HepG2 (cell line): ENCODE measurements at regions not wholly inside any gene's neighbourhood (a gene's known extent, or its start where the extent isn't known, plus 50 kb on each side); places are given as distances from the start of the nearest gene placed in this dataset.

Source experiments
- ATAC-seq: fragments of 200-7000 bp; cut with Tn5 transposase; 3 replicates; pipeline ENCODE4 v1.9.1; 2020; ENCODE audit warnings: mild to moderate bottlenecking, moderate library complexity
- BruUV-seq: library from RNA; stranded (reverse); fragments of 400-500 nt; replicated peaks from 2 replicates; lab custom pipeline; 2021; lab: Mats Ljungman, UMichigan
- CTCF ChIA-PET: fragments of 300-600 bp; formaldehyde crosslinking; extraction: SDS; loops from one replicate; lab custom pipeline; 2021; ENCODE audit warnings: low total read pairs, inconsistent platforms, low intra/inter-chr PET ratio; lab: Yijun Ruan, JAX
- POLR2A ChIA-PET: fragments of 350-600 bp; sonication (Branson Sonifier 250); formaldehyde crosslinking; loops from one replicate; lab custom pipeline; 2020; ENCODE audit warnings: antibody characterized with exemption, inconsistent platforms; lab: Yijun Ruan, JAX
- DNase-seq: peaks from one replicate; pipeline ENCODE4 v3.0.0-alpha.2; 2015; ENCODE audit warnings: low spot score
- FAIRE-seq: peaks from 3 replicates; lab custom pipeline; 2011; peaks lifted over from hg19 to GRCh38; lab: Jason Lieb, UNC
- H2AFZ ChIP-seq: one replicate; pipeline ENCODE4 v1.6.1; 2011; ENCODE audit warnings: low read length, inconsistent platforms
- H3K27ac ChIP-seq: fragments of 300-600 bp; 3 replicates; pipeline ENCODE4 v1.8.0; 2011; ENCODE audit warnings: mixed run types, mild to moderate bottlenecking, mixed read lengths, low read length, inconsistent platforms; ENCODE audit not compliant: insufficient read depth; ENCODE audit errors: extremely low read length
- H3K27me3 ChIP-seq, 2 experiments: fragments of 200-600 bp in 1 of 2; 2 replicates in 1 of 2; 3 replicates in 1 of 2; pipeline versions ENCODE4 v1.6.0 to v1.8.0; 2011; ENCODE audit warnings: low read length in 2 of 2, mild to moderate bottlenecking in 2 of 2, moderate library complexity in 2 of 2, inconsistent platforms in 1 of 2; ENCODE audit not compliant: insufficient read depth in 2 of 2, control insufficient read depth in 1 of 2
- H3K36me3 ChIP-seq, 2 experiments: fragments of 200-600 bp in 1 of 2; replicated peaks in 1 of 2; 2 replicates in 1 of 2; 3 replicates in 1 of 2; pipeline versions ENCODE4 v1.5.1 to v1.8.0; 2011; ENCODE audit warnings: low read length in 2 of 2, inconsistent platforms in 1 of 2; ENCODE audit not compliant: insufficient read depth in 2 of 2, control insufficient read depth in 1 of 2
- H3K4me1 ChIP-seq: 2 replicates; pipeline ENCODE4 v1.5.1; 2012; ENCODE audit warnings: low read length, inconsistent platforms; ENCODE audit not compliant: insufficient read depth
- H3K4me2 ChIP-seq: 2 replicates; pipeline ENCODE4 v1.6.0; 2011; ENCODE audit warnings: low read depth, low read length, inconsistent platforms
- H3K4me3 ChIP-seq, 3 experiments: fragments of 200-600 bp in 1 of 3; sonication (generic), shearing (Covaris generic) in 1 of 3; replicated peaks in 1 of 3; 2 replicates each; pipeline ENCODE4 v1.5.1; 2011 to 2016; ENCODE audit warnings: low read length in 3 of 3, inconsistent platforms in 2 of 3, low read depth in 2 of 3, mild to moderate bottlenecking in 2 of 3, control low read depth in 1 of 3, mixed read lengths in 1 of 3; ENCODE audit not compliant: insufficient read depth in 1 of 3
- H3K79me2 ChIP-seq: one replicate; pipeline ENCODE4 v1.6.1; 2011; ENCODE audit warnings: low read length, inconsistent platforms; ENCODE audit not compliant: insufficient read depth
- H3K9ac ChIP-seq: 2 replicates; pipeline ENCODE4 v1.6.0; 2011; ENCODE audit warnings: mild to moderate bottlenecking, low read depth, low read length, inconsistent platforms; ENCODE audit not compliant: insufficient read depth
- H3K9me3 ChIP-seq: 2 replicates; pipeline ENCODE4 v1.5.1; 2012; ENCODE audit warnings: mild to moderate bottlenecking, low read length
- H4K20me1 ChIP-seq: 2 replicates; pipeline ENCODE4 v1.6.0; 2011; ENCODE audit warnings: inconsistent platforms, mild to moderate bottlenecking, low read length, moderate library complexity; ENCODE audit not compliant: insufficient read depth
- GFI1 ChIP-seq: sonication (generic); formaldehyde crosslinking; IDR thresholded peaks from 2 replicates; pipeline ENCODE4 v1.5.0; 2020; ENCODE audit warnings: missing genetic modification reagents, mild to moderate bottlenecking, borderline replicate concordance
- GZF1 ChIP-seq: sonication (generic); formaldehyde crosslinking; IDR thresholded peaks from 2 replicates; pipeline ENCODE4 v1.5.1; 2020; ENCODE audit warnings: mild to moderate bottlenecking, missing genetic modification reagents
- MBNL3 ChIP-seq: fragments of 250-450 bp; sonication (Bioruptor Pico); conservative IDR thresholded peaks from 2 replicates; pipeline ENCODE4 v1.8.0; 2022; ENCODE audit warnings: mild to moderate bottlenecking, inconsistent platforms
- PBX3 ChIP-seq: sonication (generic); formaldehyde crosslinking; IDR thresholded peaks from 2 replicates; pipeline ENCODE4 v1.8.1; 2023; ENCODE audit warnings: missing genetic modification reagents, inconsistent platforms, borderline replicate concordance
- RFXAP ChIP-seq: sonication (generic); formaldehyde crosslinking; IDR thresholded peaks from 2 replicates; pipeline ENCODE4 v1.4.0; 2020; ENCODE audit warnings: missing genetic modification reagents, borderline replicate concordance
- SUZ12 ChIP-seq: fragments of 150-350 bp; IDR thresholded peaks from 2 replicates; pipeline ENCODE4 v1.6.1; 2014; ENCODE audit warnings: low read depth, low read length
- ZNF24 ChIP-seq: fragments of 450-650 bp; IDR thresholded peaks from 2 replicates; pipeline ENCODE4 v1.6.1; 2017; ENCODE audit warnings: antibody characterized with exemption, mild to moderate bottlenecking
- ZNF720 ChIP-seq: sonication (generic); formaldehyde crosslinking; IDR thresholded peaks from 2 replicates; pipeline ENCODE4 v1.4.0; 2020; ENCODE audit warnings: missing genetic modification reagents
- WGBS: methylation state at CpG from one replicate; pipeline ENCODE4 v1.1.6; 2017; ENCODE audit warnings: low lambda C conversion rate; 5-methylcytosine and 5-hydroxymethylcytosine counted together
- in situ Hi-C: cut with HindIII; loops from 2 replicates; pipeline ENCODE4 v1.10.0; 2017; ENCODE audit warnings: low pct_unique_long_range_greater_than_20kb; ENCODE audit not compliant: extremely low pct_ligation_motif_present
- intact Hi-C: fragments of 100-400 bp; cut with micrococcal nuclease; formaldehyde crosslinking; loops from one replicate; pipeline ENCODE4 v1.10.0; 2022; ENCODE audit not compliant: unreplicated experiment
- TF ChIP-seq, protein P1 (sequence below): sonication (generic); formaldehyde crosslinking; conservative IDR thresholded peaks from 2 replicates; pipeline ENCODE4 v1.4.0; 2020; ENCODE audit warnings: mild to moderate bottlenecking, missing genetic modification reagents, moderate library complexity

DNA sequence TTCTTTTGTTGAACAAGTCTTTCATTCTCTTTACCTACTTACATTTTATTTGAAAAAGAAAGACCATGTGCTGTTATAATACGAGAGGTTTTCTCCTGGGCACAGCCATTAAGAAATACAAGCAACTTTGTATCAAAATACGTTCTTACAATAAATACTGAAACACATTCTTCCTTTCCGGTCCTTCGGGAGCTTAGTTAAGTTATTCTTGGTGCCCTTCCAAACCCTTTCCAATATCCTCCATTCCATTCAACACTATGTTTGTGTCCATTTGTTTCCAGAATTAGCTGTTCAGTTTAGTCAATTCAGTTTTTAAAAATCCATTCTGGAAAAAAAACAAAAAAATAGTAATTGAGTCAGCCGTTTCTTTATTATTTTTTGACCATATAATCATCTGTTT is 746.8 kb upstream of the SLC10A2 start:
- peaks cover 65% of the 10 kb centered on the region for H3K9me3 ChIP-seq
- H4K20me1 ChIP-seq: no peaks in the 10 kb centered on the region
- ChIA-PET CTCF (no interaction called here), POLR2A (no interaction called here)
- ATAC-seq: no peak
- no peak for DNase-seq
- intact Hi-C loops: no loop called here
- no peak overlapping the region for H3K4me3 ChIP-seq
- TF ChIP-seq, protein P1, sequence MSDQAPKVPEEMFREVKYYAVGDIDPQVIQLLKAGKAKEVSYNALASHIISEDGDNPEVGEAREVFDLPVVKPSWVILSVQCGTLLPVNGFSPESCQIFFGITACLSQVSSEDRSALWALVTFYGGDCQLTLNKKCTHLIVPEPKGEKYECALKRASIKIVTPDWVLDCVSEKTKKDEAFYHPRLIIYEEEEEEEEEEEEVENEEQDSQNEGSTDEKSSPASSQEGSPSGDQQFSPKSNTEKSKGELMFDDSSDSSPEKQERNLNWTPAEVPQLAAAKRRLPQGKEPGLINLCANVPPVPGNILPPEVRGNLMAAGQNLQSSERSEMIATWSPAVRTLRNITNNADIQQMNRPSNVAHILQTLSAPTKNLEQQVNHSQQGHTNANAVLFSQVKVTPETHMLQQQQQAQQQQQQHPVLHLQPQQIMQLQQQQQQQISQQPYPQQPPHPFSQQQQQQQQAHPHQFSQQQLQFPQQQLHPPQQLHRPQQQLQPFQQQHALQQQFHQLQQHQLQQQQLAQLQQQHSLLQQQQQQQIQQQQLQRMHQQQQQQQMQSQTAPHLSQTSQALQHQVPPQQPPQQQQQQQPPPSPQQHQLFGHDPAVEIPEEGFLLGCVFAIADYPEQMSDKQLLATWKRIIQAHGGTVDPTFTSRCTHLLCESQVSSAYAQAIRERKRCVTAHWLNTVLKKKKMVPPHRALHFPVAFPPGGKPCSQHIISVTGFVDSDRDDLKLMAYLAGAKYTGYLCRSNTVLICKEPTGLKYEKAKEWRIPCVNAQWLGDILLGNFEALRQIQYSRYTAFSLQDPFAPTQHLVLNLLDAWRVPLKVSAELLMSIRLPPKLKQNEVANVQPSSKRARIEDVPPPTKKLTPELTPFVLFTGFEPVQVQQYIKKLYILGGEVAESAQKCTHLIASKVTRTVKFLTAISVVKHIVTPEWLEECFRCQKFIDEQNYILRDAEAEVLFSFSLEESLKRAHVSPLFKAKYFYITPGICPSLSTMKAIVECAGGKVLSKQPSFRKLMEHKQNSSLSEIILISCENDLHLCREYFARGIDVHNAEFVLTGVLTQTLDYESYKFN (CRISPR knock-in tag): no peak
- TF ChIP-seq GZF1 (CRISPR knock-in tag) (no peak), ZNF720 (CRISPR knock-in tag) (no peak), GFI1 (CRISPR knock-in tag) (no peak), PBX3 (no peak), ZNF24 (no peak), SUZ12 (no peak), RFXAP (no peak), MBNL3 (CRISPR knock-in tag) (no peak)
- in situ Hi-C loops: no loop called here
- H3K79me2 ChIP-seq: no peaks in the 10 kb centered on the region
- no peaks in the 10 kb centered on the region for H3K4me1 ChIP-seq
- FAIRE-seq: no peak
- no peak overlapping the region for H3K9ac ChIP-seq
- H3K4me2 ChIP-seq: no peak overlapping the region
- no TSS peak for BruUV-seq
- WGBS: 27% methylated on average over 5 of the region's 5 CpGs
- H2AFZ ChIP-seq: no peak overlapping the region
- no peak overlapping the region for H3K27ac ChIP-seq
- no peaks in the 10 kb centered on the region for H3K27me3 ChIP-seq
- no peaks in the 10 kb centered on the region for H3K36me3 ChIP-seq
